ENCODE measurements at regions not wholly inside any gene's neighbourhood (a gene's known extent, or its start where the extent isn't known, plus 50 kb on each side); places are given as distances from the start of the nearest gene placed in this dataset.

DNA sequence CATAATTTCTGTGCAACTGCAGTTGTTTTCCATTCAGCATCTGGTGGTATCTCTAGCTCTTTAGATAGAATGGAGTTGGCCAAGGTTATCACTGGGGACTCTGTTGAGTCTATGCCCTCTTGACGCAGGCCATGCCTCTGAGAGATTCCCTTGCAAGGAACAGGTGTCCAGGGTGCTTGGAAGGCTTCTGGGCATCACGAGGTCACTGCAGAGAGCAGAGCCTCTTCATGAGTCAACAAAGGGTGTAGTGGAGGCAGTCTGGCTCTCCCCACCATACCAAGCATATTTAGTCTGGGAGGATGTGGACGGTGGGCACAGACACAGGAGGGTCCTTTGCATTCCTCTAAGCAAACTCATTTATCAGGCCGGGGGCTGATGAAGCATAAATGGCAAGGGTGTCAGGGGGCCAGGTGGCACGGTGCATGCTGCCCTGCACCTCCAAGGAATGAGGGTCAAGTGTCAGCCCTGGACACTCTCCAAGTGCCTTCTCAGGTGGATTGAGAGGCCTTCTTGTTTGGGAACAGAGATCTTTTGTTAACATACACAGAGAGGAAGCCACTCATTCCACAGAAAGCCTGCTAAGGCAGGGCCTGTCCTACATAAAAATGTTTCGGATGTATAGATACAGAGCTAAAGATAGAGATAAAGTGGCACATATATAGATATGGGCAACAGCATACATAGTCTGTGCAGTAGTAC lies 328.6 kb downstream of the INHBA start:
- Histone ChIP-seq H3K36me3 (ENCODE audit: low read depth, missing control alignments) (no peaks in the 10 kb centered on the region), H3K9me3 (no peaks in the 10 kb centered on the region), H3K4me3 (no peak overlapping the region), H3K4me1 (no peaks in the 10 kb centered on the region), H3K27me3 (no peaks in the 10 kb centered on the region), H3K27ac (no peak overlapping the region)
- DNase-seq = no peak
- 82 to 91% methylated on average over 5 to 6 of the region's 6 CpGs for WGBS, 2 donors
- intact Hi-C loops (cut with DNase I; ENCODE audit: low total_unique reads) = no loop called here
- no peak for TF ChIP-seq POLR2A (IDR thresholded peaks at IDR 0.05)
- TF ChIP-seq, protein P1, sequence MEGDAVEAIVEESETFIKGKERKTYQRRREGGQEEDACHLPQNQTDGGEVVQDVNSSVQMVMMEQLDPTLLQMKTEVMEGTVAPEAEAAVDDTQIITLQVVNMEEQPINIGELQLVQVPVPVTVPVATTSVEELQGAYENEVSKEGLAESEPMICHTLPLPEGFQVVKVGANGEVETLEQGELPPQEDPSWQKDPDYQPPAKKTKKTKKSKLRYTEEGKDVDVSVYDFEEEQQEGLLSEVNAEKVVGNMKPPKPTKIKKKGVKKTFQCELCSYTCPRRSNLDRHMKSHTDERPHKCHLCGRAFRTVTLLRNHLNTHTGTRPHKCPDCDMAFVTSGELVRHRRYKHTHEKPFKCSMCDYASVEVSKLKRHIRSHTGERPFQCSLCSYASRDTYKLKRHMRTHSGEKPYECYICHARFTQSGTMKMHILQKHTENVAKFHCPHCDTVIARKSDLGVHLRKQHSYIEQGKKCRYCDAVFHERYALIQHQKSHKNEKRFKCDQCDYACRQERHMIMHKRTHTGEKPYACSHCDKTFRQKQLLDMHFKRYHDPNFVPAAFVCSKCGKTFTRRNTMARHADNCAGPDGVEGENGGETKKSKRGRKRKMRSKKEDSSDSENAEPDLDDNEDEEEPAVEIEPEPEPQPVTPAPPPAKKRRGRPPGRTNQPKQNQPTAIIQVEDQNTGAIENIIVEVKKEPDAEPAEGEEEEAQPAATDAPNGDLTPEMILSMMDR (IDR thresholded peaks at IDR 0.05) = no peak

DNA sequence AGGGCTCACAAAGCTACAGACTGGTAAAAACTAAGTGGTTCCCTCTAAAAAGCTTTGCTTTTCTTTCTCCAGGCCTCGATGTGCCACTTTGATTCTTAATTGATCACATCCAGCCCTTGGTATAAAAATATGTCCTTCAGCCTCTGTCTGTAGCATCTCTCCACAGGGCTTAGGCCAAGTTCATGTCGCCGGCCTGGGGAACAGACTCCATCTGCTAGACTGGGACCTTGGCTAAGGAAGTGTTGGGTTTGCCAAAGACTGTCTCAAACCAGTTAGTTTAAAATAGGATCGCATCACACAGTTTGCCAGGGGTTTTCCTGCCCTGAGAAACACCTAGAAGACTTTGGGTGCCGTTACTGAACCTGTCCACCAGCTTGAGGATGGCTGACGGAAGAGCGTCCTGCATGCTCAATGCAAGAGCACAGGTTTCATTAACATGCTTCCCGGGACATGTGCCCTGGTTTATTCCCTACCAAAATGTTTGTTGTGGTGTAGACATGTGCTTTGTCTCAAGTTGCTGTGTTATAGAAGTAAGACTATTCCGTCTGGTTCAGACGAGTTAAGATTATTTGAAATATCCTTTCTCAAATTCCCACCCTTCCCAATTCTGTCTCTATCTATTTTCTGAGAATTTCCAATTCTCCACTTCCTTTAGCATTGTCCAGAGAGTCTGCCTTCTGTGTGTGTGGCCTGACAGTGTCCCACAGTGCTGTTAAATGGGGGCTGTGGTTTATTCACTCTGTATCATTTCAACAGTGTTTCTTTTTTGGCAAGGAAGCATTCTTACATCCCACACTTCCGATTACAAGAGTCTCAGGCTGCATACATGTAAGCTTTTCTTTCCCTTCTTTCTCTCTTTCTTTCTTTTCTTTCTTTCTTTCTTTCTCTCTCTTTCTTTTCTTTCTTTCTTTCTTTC lies 334.7 kb downstream of the INHBA start:
- Histone ChIP-seq H3K27ac (no peak overlapping the region), H3K9me3 (no peaks in the 10 kb centered on the region), H3K36me3 (ENCODE audit: low read depth, missing control alignments) (no peaks in the 10 kb centered on the region), H3K4me3 (no peak overlapping the region), H3K4me1 (no peaks in the 10 kb centered on the region), H3K27me3 (no peaks in the 10 kb centered on the region)
- intact Hi-C loops (cut with DNase I; ENCODE audit: low total_unique reads) = no loop called here
- WGBS, 2 donors = 75 to 77% methylated on average over 11 of the region's 11 CpGs
- DNase-seq = no peak
- TF ChIP-seq, protein P1 (IDR thresholded peaks at IDR 0.05) = no peak
- no peak for TF ChIP-seq POLR2A (IDR thresholded peaks at IDR 0.05)

GRCh38 chr7:41351091-41351490 lies 351.8 kb downstream of the INHBA start:
- Histone ChIP-seq H3K27ac (no peak overlapping the region), H3K36me3 (ENCODE audit: low read depth, missing control alignments) (no peaks in the 10 kb centered on the region), H3K4me1 (no peaks in the 10 kb centered on the region), H3K27me3 (no peaks in the 10 kb centered on the region), H3K9me3 (no peaks in the 10 kb centered on the region), H3K4me3 (no peak overlapping the region)
- intact Hi-C loops (cut with DNase I; ENCODE audit: low total_unique reads) = no loop called here
- TF ChIP-seq, protein P1 (IDR thresholded peaks at IDR 0.05) = no peak
- DNase-seq = no peak
- 78 to 89% methylated on average over 1 of the region's 1 CpG for WGBS, 2 donors

GRCh38 chr7:41346878-41347277 lies 356.0 kb downstream of the INHBA start:
- intact Hi-C loops (cut with DNase I; ENCODE audit: low total_unique reads) = no loop called here
- H3K36me3 ChIP-seq (ENCODE audit: low read depth, missing control alignments) = no peaks in the 10 kb centered on the region
- no peak overlapping the region for H3K4me3 ChIP-seq
- DNase-seq = no peak
- no peaks in the 10 kb centered on the region for H3K4me1 ChIP-seq
- no peak for TF ChIP-seq POLR2A (IDR thresholded peaks at IDR 0.05)
- TF ChIP-seq, protein P1 (IDR thresholded peaks at IDR 0.05) = no peak
- H3K27me3 ChIP-seq = no peaks in the 10 kb centered on the region
- H3K27ac ChIP-seq = no peak overlapping the region
- WGBS, 2 donors = 82 to 93% methylated on average over 5 of the region's 5 CpGs
- no peaks in the 10 kb centered on the region for H3K9me3 ChIP-seq
